H9 (cell line): ENCODE measurements at regions not wholly inside any gene's neighbourhood (a gene's known extent, or its start where the extent isn't known, plus 50 kb on each side); places are given as distances from the start of the nearest gene placed in this dataset.

ENCODE experiments used
- DNase-seq: peaks from one replicate; pipeline ENCODE4 v3.0.0-alpha.2; 2017
- H2AFZ ChIP-seq: one replicate; pipeline ENCODE4 v1.6.1; 2013; ENCODE audit warnings: mild to moderate bottlenecking, low read length, control low read depth, moderate library complexity
- H2AK5ac ChIP-seq: 2 replicates; pipeline ENCODE4 v1.6.1; 2013; ENCODE audit warnings: low read length, control low read depth, mixed read lengths; ENCODE audit not compliant: insufficient read length
- H2BK120ac ChIP-seq: one replicate; pipeline ENCODE4 v1.6.1; 2013; ENCODE audit warnings: low read depth, mild to moderate bottlenecking, low read length, control low read depth, inconsistent platforms; ENCODE audit not compliant: poor library complexity, severe bottlenecking
- H2BK12ac ChIP-seq: 2 replicates; pipeline ENCODE4 v1.6.1; 2013; ENCODE audit warnings: low read length, control low read depth, mixed read lengths, low read depth; ENCODE audit not compliant: insufficient read length
- H2BK15ac ChIP-seq: 2 replicates; pipeline ENCODE4 v1.6.1; 2013; ENCODE audit warnings: low read depth, low read length, control low read depth
- H2BK20ac ChIP-seq: one replicate; pipeline ENCODE4 v1.6.1; 2013; ENCODE audit warnings: low read depth, mild to moderate bottlenecking, low read length, control low read depth, inconsistent platforms; ENCODE audit not compliant: poor library complexity, severe bottlenecking
- H2BK5ac ChIP-seq: 2 replicates; pipeline ENCODE4 v1.6.1; 2013; ENCODE audit warnings: low read length, control low read depth, mixed read lengths; ENCODE audit not compliant: insufficient read length
- H3K14ac ChIP-seq: 2 replicates; pipeline ENCODE4 v1.6.1; 2013; ENCODE audit warnings: low read length, control low read depth; ENCODE audit not compliant: insufficient read depth
- H3K18ac ChIP-seq: 2 replicates; pipeline ENCODE4 v1.6.1; 2013; ENCODE audit warnings: low read depth, mild to moderate bottlenecking, mixed read lengths, low read length, control low read depth; ENCODE audit not compliant: insufficient read length
- H3K23ac ChIP-seq: 2 replicates; pipeline ENCODE4 v1.6.1; 2013; ENCODE audit warnings: low read length, control low read depth, mixed read lengths, low read depth; ENCODE audit not compliant: insufficient read length
- H3K23me2 ChIP-seq: 2 replicates; pipeline ENCODE4 v1.6.1; 2013; ENCODE audit warnings: low read depth, mild to moderate bottlenecking, mixed read lengths, low read length, control low read depth; ENCODE audit not compliant: insufficient read length, poor library complexity, severe bottlenecking
- H3K27ac ChIP-seq: 2 replicates; pipeline ENCODE4 v1.5.1; 2013; ENCODE audit warnings: low read length, control low read depth, mixed read lengths, low read depth; ENCODE audit not compliant: insufficient read length
- H3K27me3 ChIP-seq: 2 replicates; pipeline ENCODE4 v1.6.1; 2013; ENCODE audit warnings: low read length, control low read depth, inconsistent platforms; ENCODE audit not compliant: insufficient read depth
- H3K4ac ChIP-seq: 2 replicates; pipeline ENCODE4 v1.6.1; 2013; ENCODE audit warnings: low read depth, mild to moderate bottlenecking, control low read depth, inconsistent platforms, low read length, moderate library complexity
- H3K4me1 ChIP-seq: 2 replicates; pipeline ENCODE4 v1.6.1; 2013; ENCODE audit warnings: low read length, control low read depth, inconsistent platforms; ENCODE audit not compliant: insufficient read depth
- H3K4me2 ChIP-seq: 2 replicates; pipeline ENCODE4 v1.6.1; 2013; ENCODE audit warnings: low read length, control low read depth, mixed read lengths; ENCODE audit not compliant: insufficient read length, insufficient read depth
- H3K56ac ChIP-seq: 2 replicates; pipeline ENCODE4 v1.6.1; 2013; ENCODE audit warnings: low read depth, mild to moderate bottlenecking, mixed read lengths, low read length, control low read depth; ENCODE audit not compliant: insufficient read length
- H3K79me1 ChIP-seq: 2 replicates; pipeline ENCODE4 v1.6.1; 2013; ENCODE audit warnings: low read depth, mild to moderate bottlenecking, moderate library complexity, low read length, control low read depth, inconsistent platforms; ENCODE audit not compliant: insufficient read depth, poor library complexity, severe bottlenecking
- H3K79me2 ChIP-seq: 2 replicates; pipeline ENCODE4 v1.6.1; 2013; ENCODE audit warnings: low read length, control low read depth, inconsistent platforms; ENCODE audit not compliant: insufficient read depth
- H3K9ac ChIP-seq: 2 replicates; pipeline ENCODE4 v1.6.1; 2013; ENCODE audit warnings: low read length, control low read depth, mixed read lengths; ENCODE audit not compliant: insufficient read length; ENCODE audit errors: extremely low read depth
- H3K9me3 ChIP-seq: one replicate; pipeline ENCODE4 v1.6.1; 2013; ENCODE audit warnings: low read depth, low read length, inconsistent platforms; ENCODE audit not compliant: control insufficient read depth
- H3T11ph ChIP-seq: one replicate; pipeline ENCODE4 v1.6.1; 2013; ENCODE audit warnings: mild to moderate bottlenecking, low read length, control low read depth, inconsistent platforms
- H4K20me1 ChIP-seq: one replicate; pipeline ENCODE4 v1.6.1; 2013; ENCODE audit not compliant: control insufficient read depth, insufficient read length, insufficient read depth
- H4K5ac ChIP-seq: 2 replicates; pipeline ENCODE4 v1.6.1; 2013; ENCODE audit warnings: low read depth, mild to moderate bottlenecking, mixed read lengths, low read length, control low read depth; ENCODE audit not compliant: insufficient read length
- H4K8ac ChIP-seq: replicated peaks from 2 replicates; pipeline ENCODE4 v1.6.1; 2013; ENCODE audit warnings: low read length, control low read depth, mixed read lengths, low read depth; ENCODE audit not compliant: insufficient read length
- H4K91ac ChIP-seq: 2 replicates; pipeline ENCODE4 v1.6.1; 2013; ENCODE audit warnings: low read depth, mild to moderate bottlenecking, moderate library complexity, mixed read lengths, low read length, control low read depth; ENCODE audit not compliant: insufficient read length
- H3K27ac Mint-ChIP-seq, 3 experiments: 2 replicates in 2 of 3; 3 replicates in 1 of 3; pipeline ENCODE4 v1.8.0; 2020 to 2021; ENCODE audit warnings: mixed read lengths in 3 of 3, mild to moderate bottlenecking in 1 of 3, moderate library complexity in 1 of 3
- H3K27me3 Mint-ChIP-seq: 2 replicates; pipeline ENCODE4 v1.8.0; 2021; ENCODE audit warnings: low read depth, mild to moderate bottlenecking, moderate library complexity, mixed read lengths
- H3K36me3 Mint-ChIP-seq, 3 experiments: 2 replicates in 2 of 3; 3 replicates in 1 of 3; pipeline ENCODE4 v1.8.0; 2020 to 2021; ENCODE audit warnings: low read depth in 3 of 3, mixed read lengths in 3 of 3; ENCODE audit not compliant: insufficient read depth in 1 of 3
- H3K4me1 Mint-ChIP-seq, 2 experiments: 2 replicates each; pipeline ENCODE4 v1.8.0; 2020; ENCODE audit warnings: mixed read lengths in 2 of 2
- H3K4me3 Mint-ChIP-seq, 2 experiments: 2 replicates in 1 of 2; 3 replicates in 1 of 2; pipeline ENCODE4 v1.8.0; 2020 to 2021; ENCODE audit warnings: mild to moderate bottlenecking in 2 of 2, mixed read lengths in 2 of 2, moderate library complexity in 1 of 2
- H3K9me3 Mint-ChIP-seq, 2 experiments: 2 replicates in 1 of 2; 3 replicates in 1 of 2; pipeline ENCODE4 v1.8.0; 2020; ENCODE audit warnings: mild to moderate bottlenecking in 2 of 2, mixed read lengths in 2 of 2, moderate library complexity in 1 of 2
- CTCF ChIP-seq: fragments of 200-600 bp; sonication (generic); conservative IDR thresholded peaks from 3 replicates; pipeline ENCODE4 v1.8.0; 2021; ENCODE audit warnings: antibody characterized with exemption, mild to moderate bottlenecking
- WGBS: extraction: QIAGEN DNeasy Blood & Tissue Kit; methylation state at CpG from one replicate; pipeline ENCODE4 v1.1.7; 2013; ENCODE audit warnings: missing lambda C conversion rate, low lambda C conversion rate, mixed read lengths; ENCODE audit not compliant: insufficient read length; ENCODE audit errors: extremely low coverage; 5-methylcytosine and 5-hydroxymethylcytosine counted together

DNA sequence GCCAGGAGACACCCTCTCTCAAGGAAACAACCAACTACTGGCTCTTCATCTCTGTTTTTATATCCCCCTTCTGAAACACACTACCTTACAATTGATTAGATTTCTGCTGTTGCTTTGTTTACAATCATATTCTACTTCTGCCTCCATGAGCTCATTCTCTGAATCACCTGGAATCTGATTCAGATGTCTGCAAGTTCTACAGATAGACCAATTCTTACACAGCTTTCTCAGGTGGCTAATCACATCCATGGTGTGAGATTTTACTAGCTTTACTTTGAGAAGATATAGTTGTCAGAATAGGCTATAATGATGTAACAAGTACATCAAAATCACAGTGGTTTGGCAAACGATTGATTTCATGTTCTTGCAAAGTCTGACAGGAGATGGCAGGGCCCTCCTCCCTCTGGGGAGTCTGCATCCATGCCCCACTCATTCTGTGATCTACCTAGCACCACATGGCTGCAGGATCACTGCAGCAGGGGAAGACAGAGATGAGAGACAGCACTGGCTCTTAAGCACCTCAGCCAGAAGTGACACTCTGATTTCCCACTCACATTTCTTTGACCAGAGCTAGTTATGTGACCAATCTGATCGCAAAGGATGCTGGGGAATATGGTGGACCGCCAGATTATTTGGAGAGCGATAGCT, 243.7 kb downstream of the FOXO1 start:
- no peaks in the 10 kb centered on the region; a peak in 1 of 4 replicates for H3K4me1 Mint-ChIP-seq
- Histone ChIP-seq H4K8ac (no peak overlapping the region), H2BK5ac (no peak overlapping the region), H3K56ac (no peak overlapping the region), H3K4ac (no peak overlapping the region), H3K79me1 (no peaks in the 10 kb centered on the region), H3K18ac (no peak overlapping the region), H3K23ac (no peak overlapping the region), H3K27ac (no peak overlapping the region), H3K9ac (no peak overlapping the region), H2AK5ac (no peak overlapping the region), H2BK20ac (no peak overlapping the region), H4K20me1 (no peaks in the 10 kb centered on the region), H3K27me3 (no peaks in the 10 kb centered on the region), H3K14ac (no peak overlapping the region), H3K23me2 (no peaks in the 10 kb centered on the region), H3K4me1 (no peaks in the 10 kb centered on the region), H3K4me2 (no peak overlapping the region), H2BK15ac (no peak overlapping the region), H3K79me2 (no peaks in the 10 kb centered on the region), H2BK120ac (no peak overlapping the region), H4K91ac (no peak overlapping the region), H2BK12ac (no peak overlapping the region), H4K5ac (no peak overlapping the region), H3T11ph (no peak overlapping the region), H2AFZ (no peak overlapping the region), H3K9me3 (no peaks in the 10 kb centered on the region)
- no peak for TF ChIP-seq CTCF
- WGBS: no CpG with 5 or more reads among the region's 4 CpGs
- no peaks in the 10 kb centered on the region for H3K27me3 Mint-ChIP-seq
- H3K27ac Mint-ChIP-seq: no peak overlapping the region; a peak in 1 of 7 replicates
- H3K4me3 Mint-ChIP-seq: no peak overlapping the region
- H3K36me3 Mint-ChIP-seq: no peaks in the 10 kb centered on the region
- H3K9me3 Mint-ChIP-seq: peaks cover 0 to 3% of the 10 kb centered on the region in 2 experiments; a peak in 2 of 5 replicates
- no peak for DNase-seq
